GM10266 (cell line): ENCODE measurements at regions not wholly inside any gene's neighbourhood (a gene's known extent, or its start where the extent isn't known, plus 50 kb on each side); places are given as distances from the start of the nearest gene placed in this dataset.

ENCODE experiments used
- DNase-seq: peaks from one replicate; pipeline ENCODE4 v3.0.0; 2012; ENCODE audit errors: extremely low spot score
- TF ChIP-seq, protein P1 (sequence below): IDR thresholded peaks from 2 replicates; pipeline ENCODE4 v1.5.1; 2012; ENCODE audit warnings: mild to moderate bottlenecking, low read depth; ENCODE audit not compliant: control insufficient read depth, insufficient read depth; ENCODE audit errors: missing control alignments

DNA sequence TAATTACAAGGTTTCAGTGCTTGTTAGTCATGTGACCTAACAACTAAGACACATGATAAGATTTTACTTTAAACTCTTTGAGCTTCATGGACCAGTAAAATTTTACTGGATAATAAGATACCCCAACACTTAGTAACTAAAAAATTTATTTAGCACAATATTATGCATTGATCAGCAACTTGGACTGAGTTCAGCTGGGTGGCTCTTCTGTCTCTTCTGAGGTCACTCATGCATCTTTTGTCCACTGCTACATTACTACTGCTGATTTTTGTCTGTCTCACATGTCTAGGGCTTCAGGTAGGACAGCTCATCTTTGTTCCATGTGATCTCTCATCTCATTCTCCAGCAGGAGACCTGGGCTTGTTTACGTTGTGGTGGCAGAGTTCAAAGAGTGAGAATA, 370.2 kb upstream of the TMTC1 start:
- no peak for DNase-seq
- TF ChIP-seq, protein P1, sequence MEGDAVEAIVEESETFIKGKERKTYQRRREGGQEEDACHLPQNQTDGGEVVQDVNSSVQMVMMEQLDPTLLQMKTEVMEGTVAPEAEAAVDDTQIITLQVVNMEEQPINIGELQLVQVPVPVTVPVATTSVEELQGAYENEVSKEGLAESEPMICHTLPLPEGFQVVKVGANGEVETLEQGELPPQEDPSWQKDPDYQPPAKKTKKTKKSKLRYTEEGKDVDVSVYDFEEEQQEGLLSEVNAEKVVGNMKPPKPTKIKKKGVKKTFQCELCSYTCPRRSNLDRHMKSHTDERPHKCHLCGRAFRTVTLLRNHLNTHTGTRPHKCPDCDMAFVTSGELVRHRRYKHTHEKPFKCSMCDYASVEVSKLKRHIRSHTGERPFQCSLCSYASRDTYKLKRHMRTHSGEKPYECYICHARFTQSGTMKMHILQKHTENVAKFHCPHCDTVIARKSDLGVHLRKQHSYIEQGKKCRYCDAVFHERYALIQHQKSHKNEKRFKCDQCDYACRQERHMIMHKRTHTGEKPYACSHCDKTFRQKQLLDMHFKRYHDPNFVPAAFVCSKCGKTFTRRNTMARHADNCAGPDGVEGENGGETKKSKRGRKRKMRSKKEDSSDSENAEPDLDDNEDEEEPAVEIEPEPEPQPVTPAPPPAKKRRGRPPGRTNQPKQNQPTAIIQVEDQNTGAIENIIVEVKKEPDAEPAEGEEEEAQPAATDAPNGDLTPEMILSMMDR, result no peak

DNA sequence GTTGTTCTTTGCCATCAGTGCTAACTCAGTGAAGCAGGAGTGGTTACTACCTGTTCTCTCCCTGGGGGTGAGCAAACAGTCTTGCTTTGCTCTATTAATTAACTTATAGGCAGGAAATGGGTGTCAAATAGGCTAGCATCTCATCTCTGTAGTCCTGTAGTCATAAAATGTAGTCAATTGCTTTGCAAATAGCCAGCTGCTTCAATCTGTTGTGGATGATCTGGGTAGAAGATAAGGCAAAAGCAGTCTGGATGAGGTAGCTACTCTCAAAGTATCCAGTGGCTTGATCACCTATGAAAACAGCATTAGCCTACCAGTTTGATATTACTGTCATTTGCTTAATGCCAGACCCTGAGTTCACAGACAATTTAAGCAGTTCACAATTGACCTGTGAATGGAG, 369.0 kb upstream of the TMTC1 start:
- DNase-seq, result no peak
- TF ChIP-seq, protein P1, result no peak

DNA sequence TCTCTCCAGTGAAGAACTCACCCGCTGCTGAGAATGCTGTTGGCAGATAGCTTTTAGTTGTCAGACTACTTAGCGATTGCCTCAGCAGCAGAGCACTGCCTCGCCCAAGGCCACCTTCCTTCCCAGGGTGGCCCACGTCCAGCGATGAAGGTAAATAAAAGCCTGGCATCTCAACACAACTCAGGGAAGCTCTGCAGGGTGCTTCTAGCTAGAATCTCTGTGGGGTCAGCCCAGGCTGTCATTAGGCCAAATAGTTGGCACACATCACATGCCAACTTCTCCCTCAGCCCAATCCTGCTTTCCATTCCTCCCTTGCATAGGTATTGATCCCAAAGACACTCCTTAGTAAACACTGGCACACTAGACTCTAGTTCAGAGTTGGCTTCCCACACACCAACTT, 368.1 kb upstream of the TMTC1 start:
- TF ChIP-seq, protein P1, result no peak
- no peak for DNase-seq

DNA sequence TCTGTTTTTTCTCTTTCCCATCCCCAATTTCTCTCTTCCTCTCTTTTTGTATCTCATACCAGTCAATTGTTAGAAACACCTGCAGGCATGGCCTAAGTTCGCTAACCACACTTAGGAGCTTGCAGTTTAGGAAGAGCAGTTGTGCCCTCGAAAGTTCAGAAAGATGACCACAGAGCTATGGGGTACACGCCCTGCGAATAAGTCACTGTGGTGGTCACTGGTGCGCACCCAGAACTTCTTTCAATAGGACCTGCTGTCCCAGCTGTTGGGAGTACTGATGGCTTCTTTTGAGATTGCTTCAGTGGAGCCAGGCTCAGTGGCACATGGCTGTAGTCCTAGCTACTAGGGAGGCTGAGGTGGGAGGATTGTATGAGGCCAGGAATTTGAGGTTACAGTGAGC, 362.8 kb upstream of the TMTC1 start:
- TF ChIP-seq, protein P1, result no peak
- no peak for DNase-seq

DNA sequence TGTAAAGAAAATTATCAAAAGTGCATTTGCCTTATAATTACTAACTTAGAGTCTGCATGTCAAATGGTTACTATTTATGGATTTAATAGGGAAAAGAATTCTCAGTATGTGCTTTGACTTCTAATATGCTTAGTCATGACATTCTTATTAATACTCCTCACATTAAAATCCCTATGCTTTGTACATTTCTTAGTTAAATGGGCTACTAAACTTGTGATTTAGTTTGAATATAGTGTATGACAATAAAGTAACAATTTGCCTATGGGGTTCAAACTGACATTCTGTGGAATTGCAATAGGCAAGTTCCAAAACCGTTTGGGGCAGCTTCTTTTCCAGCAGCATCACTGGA, 361.9 kb upstream of the TMTC1 start:
- TF ChIP-seq, protein P1, result no peak
- no peak for DNase-seq

DNA sequence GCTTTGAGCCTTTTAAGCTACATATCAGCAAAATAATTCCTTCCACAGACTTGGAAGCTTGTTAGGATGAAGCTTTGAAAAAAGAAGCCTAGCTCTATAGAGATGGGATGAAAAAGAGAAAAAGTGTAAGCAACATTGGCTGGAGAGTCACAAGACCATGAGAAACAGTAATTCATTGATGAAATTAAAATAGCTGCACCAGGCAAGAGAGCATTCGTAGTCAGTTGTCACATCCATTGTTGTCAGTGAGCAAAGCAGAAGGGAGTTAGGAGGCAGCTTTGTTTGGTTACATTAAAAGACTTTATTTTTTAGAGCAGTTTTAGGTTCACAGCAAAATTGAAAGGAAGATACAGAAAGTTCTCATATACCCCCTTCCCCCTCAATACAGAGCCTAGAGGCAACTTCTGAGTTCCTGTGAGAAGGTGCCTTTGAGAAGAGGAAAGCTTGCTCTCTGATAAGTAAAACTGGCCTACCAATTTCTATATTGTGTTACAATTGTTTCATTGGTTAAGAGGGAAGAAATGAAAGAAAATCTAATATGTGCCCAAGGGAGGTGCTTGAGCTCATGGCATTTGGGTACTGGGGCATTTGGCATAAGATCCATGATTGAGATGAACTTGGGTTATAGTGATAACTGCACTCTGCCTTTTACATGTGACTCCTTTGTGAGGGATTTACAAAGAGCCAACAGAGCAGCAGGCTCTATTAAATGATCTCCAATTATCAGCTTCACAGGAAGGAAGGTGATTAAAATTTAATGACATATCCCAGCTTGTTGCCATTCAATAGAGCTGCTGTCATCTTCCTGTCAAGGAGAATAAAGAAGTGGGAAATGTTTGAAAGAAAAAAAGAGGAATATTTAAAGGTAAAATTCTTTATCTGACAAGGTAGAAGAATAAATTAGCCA, 361.3 kb upstream of the TMTC1 start:
- TF ChIP-seq, protein P1, result no peak
- no peak for DNase-seq

DNA sequence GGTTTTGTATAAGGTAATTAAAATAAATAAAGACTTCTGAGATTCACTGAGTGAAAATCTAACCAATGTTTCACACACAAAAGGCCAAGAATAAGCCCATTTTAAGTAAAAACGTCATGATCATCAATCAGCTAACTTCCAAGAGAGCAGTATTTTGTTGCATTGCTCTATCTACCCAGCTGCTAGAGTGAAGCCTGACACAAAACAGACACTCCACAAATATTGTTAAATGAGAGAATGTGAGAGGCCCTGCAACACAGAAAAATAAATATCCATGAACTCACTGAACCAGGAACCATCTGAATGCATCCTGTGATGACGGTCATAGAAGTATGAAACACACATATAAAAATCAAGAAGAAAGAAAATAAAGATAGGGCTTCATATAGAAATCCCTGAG, 358.6 kb upstream of the TMTC1 start:
- no peak for DNase-seq
- TF ChIP-seq, protein P1, result no peak
